DMS53 treated with DMSO at 0.1 percent for 48 hours (cell line): ENCODE measurements at regions not wholly inside any gene's neighbourhood (a gene's known extent, or its start where the extent isn't known, plus 50 kb on each side); places are given as distances from the start of the nearest gene placed in this dataset.

Experiments
- DNase-seq: peaks from one replicate; lab custom pipeline; 2025; ENCODE audit not compliant: unreplicated experiment; lab: John Stamatoyannopoulos, UW

DNA sequence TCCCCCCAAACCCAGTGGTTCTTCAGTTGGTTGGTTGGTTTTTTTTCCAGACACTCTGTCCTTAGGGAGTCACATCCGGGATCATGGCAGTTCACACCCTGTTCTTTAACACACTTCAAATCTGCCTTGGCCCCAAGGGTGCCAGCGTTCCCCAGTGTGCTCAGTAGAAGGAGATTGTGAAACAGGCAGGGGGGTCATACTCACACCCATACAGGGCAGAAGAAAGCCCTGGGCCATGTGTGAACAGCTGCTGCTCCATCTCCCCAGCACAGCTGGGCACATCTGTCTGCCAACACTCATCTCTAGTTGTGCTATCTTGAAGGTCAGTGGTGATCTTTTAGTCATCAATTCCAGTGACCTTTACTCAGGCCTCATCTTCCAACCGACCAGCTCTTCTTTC is 64.4 kb upstream of the FUT8 start:
- DNase-seq: no peak

DNA sequence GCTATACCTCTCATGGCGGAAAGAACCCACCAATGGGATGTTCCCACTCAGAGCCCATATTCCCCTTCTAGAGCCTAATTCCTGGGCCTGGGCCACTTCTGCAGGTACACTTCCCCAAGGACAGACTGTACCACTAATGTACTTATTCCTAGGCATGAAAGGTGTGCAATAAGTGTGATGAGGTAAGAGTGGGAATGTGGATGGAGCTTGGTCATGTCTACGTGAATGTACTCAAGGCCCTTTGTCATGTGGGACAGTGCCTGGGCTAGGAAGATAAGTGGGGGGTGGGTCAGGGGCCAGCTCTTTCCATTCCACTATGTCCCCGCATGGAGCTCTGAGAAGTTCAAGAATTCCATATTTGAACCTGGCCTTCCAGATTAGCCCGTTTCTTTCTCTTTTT is 63.4 kb upstream of the FUT8 start:
- DNase-seq: no peak

DNA sequence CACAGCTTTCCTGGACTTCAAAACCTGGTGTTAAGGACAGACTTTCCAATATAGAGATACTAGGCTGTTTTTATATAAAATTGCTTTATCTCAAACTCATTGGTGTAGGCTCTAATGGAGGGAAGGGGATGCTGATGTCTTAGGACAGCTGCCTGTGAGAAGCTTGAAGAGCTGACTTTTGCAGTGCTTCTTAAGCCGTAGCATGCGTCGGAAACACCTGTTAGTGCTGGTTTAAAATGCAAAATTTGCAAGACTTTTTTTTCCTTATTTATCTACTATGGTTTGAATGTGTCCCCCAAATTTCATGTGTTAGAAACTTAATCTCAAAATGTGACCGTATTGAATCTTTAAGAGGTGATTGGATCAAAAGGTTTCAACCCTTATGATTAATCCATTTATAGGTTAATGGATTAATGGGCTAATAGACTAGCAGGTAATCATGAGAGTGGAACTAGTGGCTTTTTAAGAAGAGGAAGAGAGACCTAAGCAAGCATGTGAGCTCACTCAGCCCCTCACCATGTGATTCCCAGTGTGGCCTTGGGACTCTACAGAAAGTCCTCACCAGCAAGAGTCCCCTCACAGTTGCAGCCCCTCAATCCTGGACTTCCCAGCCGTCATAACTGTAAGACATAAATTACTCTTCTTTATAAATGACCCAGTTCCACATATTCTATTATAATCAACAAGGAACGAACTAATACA is 60.9 kb upstream of the FUT8 start:
- DNase-seq: no peak

DNA sequence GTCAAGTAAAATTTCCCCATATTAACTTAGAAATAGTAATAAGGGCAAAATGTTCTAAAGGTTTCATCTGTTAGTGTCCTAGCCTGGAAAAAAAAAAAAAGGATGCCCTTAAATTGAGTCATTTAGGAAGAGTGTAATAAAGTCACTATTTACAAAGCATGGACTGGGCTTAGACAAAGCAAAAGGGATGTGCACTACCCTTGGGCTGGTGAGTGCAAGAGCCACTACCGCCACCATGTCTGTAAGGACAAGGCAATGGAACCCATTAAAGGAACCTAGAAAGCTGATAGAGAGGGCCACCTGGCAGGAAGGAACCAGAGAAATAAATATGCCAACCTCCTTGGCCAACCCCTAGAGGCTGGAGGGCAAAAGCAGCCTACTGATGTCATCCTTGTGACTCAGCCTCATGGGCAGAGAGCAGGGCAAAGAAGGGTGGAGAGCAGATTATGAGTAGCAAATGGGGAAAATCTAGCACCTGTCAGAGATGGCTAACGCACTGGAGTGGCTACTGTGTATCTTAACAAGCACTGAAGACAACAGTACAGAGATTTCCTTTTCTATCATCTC is 59.5 kb upstream of the FUT8 start:
- DNase-seq: peak; percentile 66

DNA sequence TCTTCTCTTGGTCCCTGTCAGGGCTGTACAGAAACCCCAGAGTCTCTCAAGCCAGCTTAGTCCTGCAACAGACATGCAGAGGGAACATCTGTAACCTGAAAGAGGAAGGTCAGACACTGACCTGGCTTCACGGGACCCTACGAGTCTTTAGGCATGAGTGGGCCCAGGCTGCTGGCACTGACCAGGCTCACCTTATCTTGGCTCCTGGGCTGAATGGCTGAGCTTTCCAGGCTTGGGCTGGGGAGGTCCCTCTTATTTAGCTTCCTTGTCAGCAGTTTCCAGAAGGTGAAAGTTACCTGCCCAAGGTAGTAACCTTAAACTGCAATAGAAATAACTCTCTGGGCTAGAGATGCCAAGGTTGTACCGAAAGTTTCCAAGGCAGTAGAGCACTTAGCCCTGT is 58.4 kb upstream of the FUT8 start:
- DNase-seq: no peak

DNA sequence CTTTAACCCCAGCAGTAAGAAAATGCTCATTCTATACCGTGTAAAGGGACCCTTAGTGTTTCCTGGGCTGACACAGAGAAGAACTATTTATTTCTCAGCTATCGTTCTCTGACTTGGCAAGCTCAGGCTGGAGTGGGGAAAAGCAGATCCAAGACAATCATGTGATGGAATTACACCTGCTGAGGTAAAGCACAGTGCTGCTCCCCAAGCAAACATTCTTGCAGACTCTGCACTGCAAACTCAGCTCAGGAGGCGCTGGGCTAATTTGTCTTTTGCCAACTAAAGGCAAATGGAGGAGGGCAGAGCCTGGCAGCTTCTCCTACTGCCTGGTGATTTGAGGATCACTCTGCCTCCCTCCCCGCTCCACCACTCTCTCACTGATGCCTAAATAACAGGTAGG is 57.8 kb upstream of the FUT8 start:
- no peak for DNase-seq

DNA sequence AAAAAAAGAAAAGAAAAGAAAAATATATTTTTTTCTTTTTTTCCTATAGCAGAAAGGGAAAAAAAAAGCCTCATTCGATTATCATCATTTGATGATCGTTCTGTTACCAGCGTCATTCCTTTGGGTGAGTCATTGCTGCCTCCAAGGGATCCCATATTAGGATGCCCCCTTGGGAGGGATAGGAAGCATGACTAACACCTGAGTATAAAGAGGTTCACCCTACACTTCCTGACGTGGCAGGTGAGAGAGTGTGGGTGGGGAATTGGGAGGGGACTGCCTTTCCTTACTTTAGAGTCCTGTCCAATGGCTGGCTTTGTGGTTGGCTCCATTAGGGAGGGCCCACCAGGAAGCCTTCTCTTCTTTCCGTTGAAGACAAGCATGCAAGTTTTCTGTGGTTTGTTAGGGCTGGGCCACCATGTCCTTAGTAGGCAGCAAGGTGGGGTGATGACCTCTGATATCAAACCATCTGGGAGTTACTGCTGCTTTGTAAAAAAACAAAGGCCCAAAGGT is 56.1 kb upstream of the FUT8 start:
- peak; percentile 40 for DNase-seq

DNA sequence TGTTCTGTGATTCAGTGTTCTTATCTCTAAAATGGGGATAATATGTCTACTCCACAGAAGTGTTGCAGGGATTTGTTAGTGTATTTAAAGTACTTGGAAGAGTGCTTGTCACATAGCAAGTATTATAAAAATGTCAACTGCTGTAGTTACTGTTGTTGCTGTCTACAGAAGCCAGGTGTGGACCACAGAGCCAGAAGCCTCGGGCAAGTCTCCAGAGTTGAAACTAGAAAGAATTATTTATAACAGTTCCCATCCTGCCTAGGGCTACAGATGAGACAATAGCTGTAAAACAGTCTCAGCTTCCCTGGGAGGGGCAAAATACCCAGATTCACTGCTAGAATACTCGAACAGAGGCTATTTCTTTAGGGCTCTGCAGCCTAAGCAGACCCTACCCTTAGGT is 55.4 kb upstream of the FUT8 start:
- no peak for DNase-seq

DNA sequence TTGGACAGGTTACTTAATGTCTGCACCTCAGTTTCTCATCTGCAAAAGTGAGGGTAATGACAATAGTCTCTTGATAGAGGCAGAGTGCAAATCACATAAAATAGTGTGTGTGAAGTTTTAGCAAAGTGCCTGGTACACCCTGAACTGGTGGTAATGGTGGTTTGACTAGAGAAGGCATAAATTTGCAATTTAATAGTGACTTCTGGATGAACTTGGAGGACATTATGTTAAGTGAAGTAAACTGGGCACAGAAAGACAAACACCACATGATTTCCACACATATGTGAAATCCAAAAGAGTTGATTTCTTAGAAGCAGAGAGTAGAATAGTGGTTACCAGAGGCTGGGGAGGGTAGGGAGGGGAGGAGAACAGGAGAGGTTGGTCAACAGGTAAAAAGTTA is 54.8 kb upstream of the FUT8 start:
- no peak for DNase-seq

DNA sequence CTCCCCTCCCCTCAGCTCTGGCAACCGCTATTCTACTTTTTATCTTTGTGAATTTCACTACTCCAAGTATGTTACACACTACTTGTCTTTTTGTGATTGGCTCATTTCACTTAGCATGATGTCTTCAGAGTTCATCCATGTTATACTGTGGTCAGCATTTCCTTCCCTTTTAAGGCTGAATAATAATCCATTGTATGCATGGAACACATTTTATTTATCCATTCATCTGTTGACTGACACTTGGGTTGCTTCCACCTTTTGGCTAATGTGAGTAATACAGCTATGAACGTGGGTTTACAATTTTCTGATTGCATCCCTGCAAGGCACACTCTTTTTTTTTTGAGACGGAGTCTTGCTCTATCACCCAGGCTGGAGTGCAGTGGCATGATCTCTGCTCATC is 53.0 kb upstream of the FUT8 start:
- DNase-seq: no peak

DNA sequence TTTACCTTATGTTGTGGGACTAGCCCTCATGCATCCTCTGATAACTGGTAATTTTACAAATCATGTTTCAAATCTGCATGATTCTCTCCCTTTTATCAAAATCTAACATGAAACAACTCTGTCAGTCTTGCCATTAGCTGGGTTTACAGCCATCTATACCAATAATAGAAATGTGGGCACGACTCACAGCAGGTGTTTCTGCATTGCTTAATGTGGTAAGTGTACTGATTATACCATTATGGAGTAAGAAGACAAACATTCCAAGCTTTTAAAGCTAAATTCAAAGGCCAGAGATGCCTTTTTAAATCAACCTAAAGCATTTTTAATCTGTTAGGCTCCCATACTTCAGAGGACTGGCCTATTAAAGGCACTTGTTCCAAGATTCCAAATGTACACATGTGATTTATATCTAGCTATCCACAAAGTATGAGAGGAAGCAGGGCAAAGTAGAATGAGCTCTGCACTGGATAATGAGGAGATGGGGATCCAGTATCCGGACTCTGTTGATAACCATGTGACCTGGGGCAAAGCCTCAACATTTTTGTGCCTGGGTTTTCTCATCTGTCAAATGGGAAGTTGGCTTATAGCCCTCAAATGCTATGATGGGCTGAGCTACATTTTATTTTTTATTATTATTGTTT is 52.3 kb upstream of the FUT8 start:
- no peak for DNase-seq

DNA sequence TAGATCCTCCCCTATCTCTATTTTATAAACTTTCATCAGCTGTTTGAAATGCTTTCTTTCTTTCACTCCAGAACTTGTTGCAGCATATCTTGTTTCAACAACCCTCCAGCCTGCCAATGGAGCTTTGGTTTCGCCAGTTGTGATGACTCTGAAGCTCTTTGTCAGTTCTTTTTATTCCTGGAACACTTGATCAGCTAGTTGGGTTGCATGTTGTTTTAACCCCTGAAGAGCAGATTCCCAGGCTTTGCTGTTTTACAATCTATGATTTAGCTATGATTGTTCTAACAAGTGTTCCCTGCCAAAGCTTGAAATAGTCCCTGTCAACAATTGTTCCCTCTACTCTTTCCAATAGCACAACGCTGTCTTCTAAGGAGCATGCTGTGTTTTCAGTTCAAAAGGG is 50.6 kb upstream of the FUT8 start:
- no peak for DNase-seq
